MCF 10A (cell line): ENCODE measurements at regions not wholly inside any gene's neighbourhood (a gene's known extent, or its start where the extent isn't known, plus 50 kb on each side); places are given as distances from the start of the nearest gene placed in this dataset.
A peak's percentile ranks its signal among the peaks of the same experiment; 100 is the strongest.

Source experiments
- BruUV-seq: library from RNA; stranded (reverse); fragments of 400-500 nt; replicated peaks from 2 replicates; lab custom pipeline; 2021; lab: Mats Ljungman, UMichigan
- CTCF ChIA-PET: fragments of 300-600 bp; sonication (Branson Sonifier 250); formaldehyde crosslinking; extraction: SDS; loops from one replicate; lab custom pipeline; 2021; ENCODE audit warnings: antibody characterized with exemption, inconsistent platforms; lab: Yijun Ruan, JAX
- POLR2A ChIA-PET: fragments of 300-600, 350-650 bp; sonication (Branson Sonifier 250); formaldehyde crosslinking; extraction: SDS; loops from one replicate; lab custom pipeline; 2020; ENCODE audit warnings: antibody characterized with exemption, inconsistent platforms; lab: Yijun Ruan, JAX
- DNase-seq: peaks from one replicate; pipeline ENCODE4 v3.0.0-alpha.2; 2018; ENCODE audit not compliant: unreplicated experiment
- H3K27ac Mint-ChIP-seq: one replicate; pipeline ENCODE4 v1.8.0; 2022; ENCODE audit warnings: mild to moderate bottlenecking, low read depth, mixed read lengths; ENCODE audit not compliant: unreplicated experiment
- H3K27me3 Mint-ChIP-seq: one replicate; pipeline ENCODE4 v1.8.0; 2022; ENCODE audit warnings: mixed read lengths; ENCODE audit not compliant: insufficient read depth, unreplicated experiment
- H3K36me3 Mint-ChIP-seq: one replicate; pipeline ENCODE4 v1.8.0; 2022; ENCODE audit warnings: mild to moderate bottlenecking, moderate library complexity, mixed read lengths; ENCODE audit not compliant: insufficient read depth, unreplicated experiment
- H3K4me1 Mint-ChIP-seq: one replicate; pipeline ENCODE4 v1.8.0; 2022; ENCODE audit warnings: mixed read lengths; ENCODE audit not compliant: insufficient read depth, unreplicated experiment
- H3K4me3 Mint-ChIP-seq: one replicate; pipeline ENCODE4 v1.8.0; 2022; ENCODE audit warnings: mild to moderate bottlenecking, moderate library complexity, mixed read lengths; ENCODE audit not compliant: unreplicated experiment
- H3K9me3 Mint-ChIP-seq: one replicate; pipeline ENCODE4 v1.8.0; 2022; ENCODE audit warnings: mixed read lengths; ENCODE audit not compliant: unreplicated experiment
- intact Hi-C: fragments of 100-400 bp; cut with micrococcal nuclease; formaldehyde crosslinking; loops from 2 replicates; pipeline ENCODE4 v1.14.1; 2022
- TF ChIP-seq, protein P1 (sequence below): fragments of 200-600 bp; IDR thresholded peaks from one replicate; pipeline ENCODE4 v1.8.0; 2022; ENCODE audit warnings: antibody characterized with exemption, mild to moderate bottlenecking; ENCODE audit not compliant: unreplicated experiment

DNA sequence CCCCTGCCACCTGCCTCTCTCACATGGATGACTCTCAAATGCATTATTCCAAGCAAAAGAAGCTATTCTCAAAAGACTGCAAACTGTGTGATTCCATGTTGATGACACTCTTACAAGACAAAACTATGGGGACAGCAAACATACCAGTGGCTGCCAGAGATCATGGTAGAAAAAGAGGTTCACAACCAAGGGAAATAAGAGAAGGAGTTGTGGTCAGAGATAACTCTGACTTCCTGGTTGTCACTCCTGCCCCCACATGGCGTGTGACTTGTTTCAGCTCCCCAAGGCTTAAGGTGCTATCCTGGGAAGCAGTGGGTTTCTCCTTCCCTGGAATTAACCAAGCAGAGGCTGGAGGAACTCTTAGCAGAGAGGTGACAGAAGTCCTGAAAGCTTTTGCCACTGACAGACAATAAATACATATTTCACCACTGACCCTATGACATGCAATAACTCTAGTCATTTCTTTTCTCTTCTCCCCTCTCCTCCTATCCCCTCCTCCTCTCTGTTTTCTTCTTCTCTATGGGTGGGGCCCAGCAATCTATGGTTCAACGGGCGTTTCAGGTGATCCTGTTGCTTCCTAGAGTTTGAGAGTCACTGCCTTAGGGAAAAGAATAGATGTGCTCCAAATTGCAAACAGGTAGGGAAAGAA is 185.1 kb downstream of the FCRL5 start:
- H3K4me3 Mint-ChIP-seq, result no peak overlapping the region
- intact Hi-C loops, result no loop called here
- no peak overlapping the region for H3K27ac Mint-ChIP-seq
- TF ChIP-seq, protein P1, sequence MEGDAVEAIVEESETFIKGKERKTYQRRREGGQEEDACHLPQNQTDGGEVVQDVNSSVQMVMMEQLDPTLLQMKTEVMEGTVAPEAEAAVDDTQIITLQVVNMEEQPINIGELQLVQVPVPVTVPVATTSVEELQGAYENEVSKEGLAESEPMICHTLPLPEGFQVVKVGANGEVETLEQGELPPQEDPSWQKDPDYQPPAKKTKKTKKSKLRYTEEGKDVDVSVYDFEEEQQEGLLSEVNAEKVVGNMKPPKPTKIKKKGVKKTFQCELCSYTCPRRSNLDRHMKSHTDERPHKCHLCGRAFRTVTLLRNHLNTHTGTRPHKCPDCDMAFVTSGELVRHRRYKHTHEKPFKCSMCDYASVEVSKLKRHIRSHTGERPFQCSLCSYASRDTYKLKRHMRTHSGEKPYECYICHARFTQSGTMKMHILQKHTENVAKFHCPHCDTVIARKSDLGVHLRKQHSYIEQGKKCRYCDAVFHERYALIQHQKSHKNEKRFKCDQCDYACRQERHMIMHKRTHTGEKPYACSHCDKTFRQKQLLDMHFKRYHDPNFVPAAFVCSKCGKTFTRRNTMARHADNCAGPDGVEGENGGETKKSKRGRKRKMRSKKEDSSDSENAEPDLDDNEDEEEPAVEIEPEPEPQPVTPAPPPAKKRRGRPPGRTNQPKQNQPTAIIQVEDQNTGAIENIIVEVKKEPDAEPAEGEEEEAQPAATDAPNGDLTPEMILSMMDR, result no peak
- ChIA-PET POLR2A (interaction anchor here (1.0 kb wide), 1 partner anchor 213 kb away, joined by 3 read pairs; no protein-coding TSS in a partner anchor), CTCF (interaction anchor here (0.6 to 7.7 kb wide), 6 partner anchors 10 to 325 kb away, joined by 4 to 123 read pairs (median 6); no protein-coding TSS in a partner anchor)
- no peak for DNase-seq
- peaks cover 13% of the 10 kb centered on the region for H3K27me3 Mint-ChIP-seq
- no peaks in the 10 kb centered on the region for H3K36me3 Mint-ChIP-seq
- peaks cover 4% of the 10 kb centered on the region for H3K4me1 Mint-ChIP-seq
- H3K9me3 Mint-ChIP-seq, result no peaks in the 10 kb centered on the region
- no TSS peak for BruUV-seq

DNA sequence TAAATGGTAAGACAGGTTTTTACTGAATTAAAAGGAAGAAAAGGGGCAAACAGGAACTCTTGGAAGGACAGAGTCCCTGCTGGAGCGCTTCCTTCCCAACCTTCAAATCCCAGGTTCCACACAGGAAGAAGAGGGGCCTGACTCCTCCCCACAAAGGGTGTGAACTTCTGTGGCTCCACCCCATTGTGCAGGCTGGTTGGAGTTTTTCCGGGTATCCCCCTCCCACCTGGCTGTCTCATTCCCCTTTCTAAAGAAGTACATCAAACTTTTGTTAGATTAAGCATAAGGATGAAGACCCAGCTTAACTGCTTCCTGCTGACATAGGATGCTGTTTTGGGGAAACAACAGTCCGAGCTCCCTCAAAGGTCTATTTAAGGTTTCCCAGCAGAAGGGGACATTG is 187.7 kb downstream of the FCRL5 start:
- Mint-ChIP-seq H3K4me3 (no peak overlapping the region), H3K9me3 (no peaks in the 10 kb centered on the region), H3K36me3 (no peaks in the 10 kb centered on the region), H3K4me1 (peaks cover 5% of the 10 kb centered on the region), H3K27me3 (peaks cover 13% of the 10 kb centered on the region), H3K27ac (no peak overlapping the region)
- CTCF ChIA-PET, result interaction anchor here (0.6 to 3.0 kb wide), 9 partner anchors 11 to 370 kb away, joined by 3 to 33 read pairs (median 8); no protein-coding TSS in a partner anchor
- POLR2A ChIA-PET, result no interaction called here
- TF ChIP-seq, protein P1, result no peak
- intact Hi-C loops, result no loop called here
- BruUV-seq, result no TSS peak
- no peak for DNase-seq

DNA sequence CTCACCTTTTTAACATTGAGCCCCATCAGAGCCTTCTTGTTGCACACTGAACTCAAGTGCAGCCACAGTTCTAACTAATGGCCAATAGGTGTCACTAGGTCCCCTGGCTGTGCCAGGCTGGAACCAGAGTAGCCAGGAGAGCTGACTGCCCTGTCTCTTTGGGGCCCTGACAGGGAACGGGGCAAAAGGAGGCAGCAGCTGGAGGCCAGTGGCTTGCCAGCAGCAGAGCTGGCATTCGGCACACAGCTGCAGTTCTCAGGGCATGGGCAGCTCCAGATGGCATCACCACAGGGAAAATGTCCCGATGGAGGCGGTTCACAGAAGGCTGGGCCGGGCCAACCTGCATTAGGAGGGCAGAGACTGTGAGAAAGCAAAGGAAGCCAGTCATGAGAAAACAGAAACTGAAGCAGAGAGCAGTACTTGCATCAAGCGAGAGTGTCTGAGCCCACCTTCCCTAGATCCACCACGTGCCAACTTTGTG is 188.6 kb downstream of the FCRL5 start:
- H3K27me3 Mint-ChIP-seq, result peaks cover 13% of the 10 kb centered on the region
- H3K36me3 Mint-ChIP-seq, result no peaks in the 10 kb centered on the region
- no peaks in the 10 kb centered on the region for H3K9me3 Mint-ChIP-seq
- peaks cover 8% of the 10 kb centered on the region for H3K4me1 Mint-ChIP-seq
- POLR2A ChIA-PET, result no interaction called here
- H3K4me3 Mint-ChIP-seq, result no peak overlapping the region
- BruUV-seq, result no TSS peak
- TF ChIP-seq, protein P1, result peak; percentile 75
- peak; percentile 73 for DNase-seq
- intact Hi-C loops, result no loop called here
- H3K27ac Mint-ChIP-seq, result no peak overlapping the region
- CTCF ChIA-PET, result interaction anchor here (0.6 to 2.6 kb wide), 40 partner anchors 9 to 1112 kb away, joined by 3 to 33 read pairs (median 4); no protein-coding TSS in a partner anchor

DNA sequence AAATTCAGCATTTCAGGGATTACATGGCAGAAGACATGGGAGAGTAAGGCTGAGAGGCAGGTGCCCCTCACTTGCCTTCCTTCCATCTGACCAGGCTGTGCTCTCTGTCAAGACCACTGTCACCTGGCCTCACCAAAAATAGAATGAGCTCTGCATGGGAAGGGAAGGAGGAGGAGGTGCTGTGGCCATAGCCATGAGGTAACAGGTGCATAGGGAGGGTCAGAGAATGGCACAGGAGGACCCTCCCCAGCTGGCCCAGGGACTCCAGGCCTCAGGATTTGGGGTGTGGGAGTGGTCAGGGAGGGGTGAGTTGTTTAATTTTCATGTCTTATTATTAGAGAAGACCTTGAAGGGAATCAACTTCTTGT is 192.3 kb downstream of the FCRL5 start:
- CTCF ChIA-PET, result interaction anchor here (0.6 to 11.0 kb wide), 9 partner anchors 9 to 272 kb away, joined by 3 to 111 read pairs (median 4); no protein-coding TSS in a partner anchor
- BruUV-seq, result no TSS peak
- Mint-ChIP-seq H3K27me3 (peaks cover 13% of the 10 kb centered on the region), H3K4me3 (no peak overlapping the region), H3K4me1 (peaks cover 8% of the 10 kb centered on the region), H3K27ac (no peak overlapping the region), H3K36me3 (no peaks in the 10 kb centered on the region), H3K9me3 (no peaks in the 10 kb centered on the region)
- DNase-seq, result no peak
- intact Hi-C loops, result no loop called here
- TF ChIP-seq, protein P1, result no peak
- POLR2A ChIA-PET, result no interaction called here
